NCI-H1417 (cell line): ENCODE measurements at regions not wholly inside any gene's neighbourhood (a gene's known extent, or its start where the extent isn't known, plus 50 kb on each side); places are given as distances from the start of the nearest gene placed in this dataset.

Experiments used
- DNase-seq, 3 experiments: peaks; one replicate each; lab custom pipeline; 2025; lab: John Stamatoyannopoulos, UW

DNA sequence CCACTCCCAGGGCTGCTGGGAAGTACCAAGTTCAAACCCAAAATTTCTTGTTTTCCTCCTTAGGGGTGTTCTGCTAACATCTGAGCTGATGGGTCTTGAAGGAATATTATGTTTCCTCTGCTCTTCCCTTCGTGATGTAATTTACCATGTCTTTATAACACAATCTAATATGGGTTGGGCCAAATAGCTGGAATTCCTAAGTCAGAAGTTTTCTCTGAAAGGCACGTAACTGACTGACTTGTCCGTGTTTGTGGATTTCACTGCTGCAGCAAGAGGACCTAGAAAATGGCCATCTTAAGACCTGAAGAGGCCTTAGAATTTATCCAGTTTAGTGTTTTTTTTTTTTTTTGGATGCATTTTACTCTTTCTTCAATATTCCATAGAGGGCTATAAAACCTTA lies 256.7 kb downstream of the DCDC2C start:
- no peak for DNase-seq

- no peak for DNase-seq
These were observed 259.3 kb downstream of the DCDC2C start for GRCh38 chr2:3962719-3963118.

DNA sequence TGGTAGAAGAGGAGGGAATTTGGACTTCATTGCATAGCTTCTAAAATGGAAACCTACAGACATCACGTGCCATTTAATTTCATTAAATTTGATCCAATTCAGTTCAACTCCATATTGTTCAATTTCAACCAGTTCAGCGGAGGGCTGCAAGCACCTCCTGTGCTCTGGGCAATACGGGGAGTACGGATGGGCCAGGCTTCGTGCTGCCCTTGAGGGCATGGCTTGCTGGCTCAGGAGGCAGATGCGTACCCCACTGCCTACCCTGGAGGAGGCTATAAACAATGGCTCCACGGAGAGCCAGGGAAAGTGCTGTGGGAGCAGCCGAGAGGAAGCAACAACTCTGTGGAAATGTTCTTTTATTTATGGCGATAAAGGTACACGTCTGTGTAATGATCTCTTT lies 261.8 kb downstream of the DCDC2C start:
- DNase-seq: no peak

DNA sequence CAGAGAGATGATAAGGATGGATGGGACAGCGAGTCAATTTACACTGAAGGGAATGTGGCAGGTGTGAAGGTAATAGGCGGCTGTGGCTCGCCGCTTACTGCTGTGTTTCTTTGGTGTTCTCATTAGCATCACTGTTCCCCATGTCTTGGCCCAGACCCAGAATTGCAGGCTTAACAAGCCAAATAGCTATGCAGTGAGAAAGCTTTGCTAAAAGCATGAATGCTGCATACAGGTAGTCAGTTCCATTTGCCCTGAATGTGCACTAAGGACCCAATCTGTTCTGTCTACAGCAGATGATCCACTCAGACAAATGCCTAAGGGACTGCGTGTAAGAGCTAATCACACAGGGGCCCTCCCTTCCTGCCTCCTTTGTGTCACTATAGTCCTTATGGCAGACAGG lies 262.6 kb downstream of the DCDC2C start:
- no peak for DNase-seq

GRCh38 chr2:3966470-3966869 lies 263.1 kb downstream of the DCDC2C start:
- DNase-seq: no peak

DNA sequence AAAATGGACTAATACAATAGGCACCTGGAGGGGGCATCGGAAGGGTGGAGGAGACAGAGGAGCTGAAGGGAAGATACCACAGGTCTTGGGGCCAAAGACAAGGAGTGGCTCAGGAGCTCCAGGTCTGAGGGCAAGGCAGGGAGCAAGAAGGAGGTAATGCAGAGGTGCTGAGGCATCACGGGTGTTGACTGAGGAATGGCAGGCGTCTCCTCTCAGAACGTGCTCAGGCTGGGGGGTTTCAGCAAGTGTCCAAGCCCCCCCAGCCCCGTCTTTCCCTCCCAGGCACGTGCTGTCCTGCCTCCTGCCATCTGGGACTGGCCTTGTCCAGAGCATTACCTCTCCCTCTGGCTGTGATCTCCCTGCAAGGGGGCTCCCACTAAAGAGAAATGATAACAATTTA lies 265.4 kb downstream of the DCDC2C start:
- no peak for DNase-seq

DNA sequence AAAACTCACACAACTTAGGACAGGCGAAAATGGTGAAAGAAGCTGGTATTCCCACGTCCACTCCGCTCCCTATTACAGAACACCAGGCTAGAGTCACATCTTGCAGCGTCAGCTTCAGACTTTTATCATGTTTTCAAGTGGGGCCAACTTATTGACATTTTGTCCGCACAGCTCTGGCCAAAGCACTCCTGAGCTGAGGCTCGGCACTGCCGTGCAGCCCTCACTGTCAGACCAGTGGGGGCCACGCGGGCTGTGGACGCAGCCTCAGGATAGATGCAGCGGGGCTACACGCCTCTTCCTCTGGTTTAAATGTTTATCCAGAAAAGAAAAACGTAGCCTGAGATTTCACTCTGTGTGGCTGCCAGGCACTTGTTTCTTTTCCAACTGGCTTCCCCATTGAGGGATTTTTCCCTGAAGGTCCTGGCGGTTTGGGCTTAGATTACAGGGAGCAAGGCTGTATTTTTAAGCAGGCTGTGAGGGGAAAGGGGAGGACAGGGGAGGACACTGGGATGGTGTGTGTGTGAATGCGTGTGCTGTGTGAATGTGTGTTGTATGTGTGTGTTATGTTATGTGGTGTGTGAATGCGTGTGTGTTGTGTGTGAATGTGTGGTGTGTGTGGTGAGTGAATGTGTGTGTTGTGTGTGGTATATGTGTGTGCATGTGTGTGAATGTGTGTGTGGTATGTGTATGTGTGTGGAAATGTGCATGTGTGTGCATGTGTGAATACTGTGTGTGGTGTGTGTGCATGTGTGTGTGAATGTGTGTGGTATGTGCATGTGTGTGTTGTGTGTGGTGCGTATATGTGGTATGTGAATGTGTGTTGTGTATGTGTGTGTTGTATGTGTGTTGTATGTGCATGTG lies 267.6 kb downstream of the DCDC2C start:
- DNase-seq: peak in 1 of 3 experiments; percentile 5

GRCh38 chr2:3971652-3972192 lies 268.3 kb downstream of the DCDC2C start:
- DNase-seq: no peak

DNA sequence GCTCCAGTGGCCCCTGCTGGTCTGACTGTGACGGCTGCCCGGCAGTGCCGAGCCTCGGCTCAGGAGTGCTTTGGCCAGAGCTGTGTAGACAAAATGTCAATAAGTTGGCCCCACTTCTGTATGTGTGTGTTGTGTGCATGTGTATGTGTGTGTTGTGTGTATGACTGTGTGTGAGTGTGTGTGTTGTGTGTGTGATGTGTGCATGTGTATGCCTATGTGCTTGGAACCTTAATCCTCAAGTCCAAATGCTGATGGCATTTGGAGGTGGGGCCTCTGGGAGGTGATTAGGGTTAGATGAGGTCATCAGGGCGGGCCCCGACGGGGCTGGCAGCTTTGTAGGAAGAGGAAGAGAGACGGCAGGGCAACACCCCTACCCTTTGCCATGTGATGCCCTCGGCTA lies 269.0 kb downstream of the DCDC2C start:
- DNase-seq: no peak

DNA sequence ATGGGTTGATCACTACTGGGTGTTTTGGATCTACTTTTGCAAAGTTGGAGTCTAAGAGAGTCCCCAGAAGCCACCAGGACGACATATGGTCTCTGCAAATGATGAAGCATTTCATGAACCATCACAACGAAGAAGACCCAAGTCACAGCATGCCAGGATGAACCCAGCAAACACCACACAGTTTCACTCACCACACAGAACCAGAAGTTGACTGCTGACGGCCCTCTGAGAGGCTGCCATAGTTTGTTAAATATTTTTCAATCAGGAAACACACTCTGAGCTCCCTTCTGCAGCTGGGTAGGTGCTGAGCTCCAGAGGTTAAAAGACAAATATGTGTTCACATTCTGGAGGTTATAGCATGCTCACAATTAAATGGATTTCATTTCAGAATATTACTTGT lies 271.4 kb downstream of the DCDC2C start:
- DNase-seq: no peak

DNA sequence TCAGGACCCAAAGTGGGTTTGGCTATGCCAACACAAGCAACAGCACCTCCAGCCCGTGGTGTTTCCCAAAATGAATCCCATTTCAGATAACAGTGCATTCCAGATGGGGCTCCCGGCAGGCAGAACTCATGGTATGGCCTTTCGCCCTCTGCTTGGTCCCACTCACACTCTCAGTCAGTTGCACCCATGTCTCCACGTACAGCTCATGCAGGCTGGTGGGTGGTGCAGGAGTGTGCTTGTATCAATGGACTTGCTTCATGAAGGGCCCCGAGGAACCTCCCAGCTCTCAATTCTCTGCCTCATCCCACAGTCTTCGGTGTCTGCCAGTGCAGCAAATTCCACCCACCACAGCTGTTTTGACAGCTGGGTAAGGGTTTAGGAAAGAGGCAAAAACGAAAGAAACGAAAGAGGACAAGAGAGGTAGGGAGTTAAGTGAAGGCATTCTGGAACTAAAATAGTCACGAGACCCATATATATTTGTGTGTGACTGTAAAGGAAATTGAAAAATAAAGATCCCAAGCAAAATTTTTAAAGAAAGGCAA lies 278.1 kb downstream of the DCDC2C start:
- no peak for DNase-seq

- no peak for DNase-seq
These were observed 278.8 kb downstream of the DCDC2C start for GRCh38 chr2:3982160-3982559.

DNA sequence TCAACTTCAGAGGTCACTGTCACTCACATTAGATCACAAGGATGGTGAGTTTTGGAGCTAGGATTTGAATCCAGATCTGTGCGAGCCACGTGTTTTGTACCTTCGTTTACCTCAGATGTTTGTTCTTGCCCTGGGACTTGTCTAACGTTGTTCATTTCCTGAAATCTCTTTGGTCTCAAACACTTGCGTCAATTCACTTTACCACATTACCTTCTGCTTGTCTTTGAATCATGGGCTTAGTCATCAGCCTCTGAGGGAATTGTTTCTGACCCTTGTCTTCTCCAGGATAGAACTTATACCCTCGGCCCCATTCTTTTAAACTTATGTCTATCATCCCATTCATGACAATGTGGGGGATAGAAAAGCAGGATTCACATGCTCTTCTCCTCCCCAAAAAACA lies 282.7 kb downstream of the DCDC2C start:
- DNase-seq: no peak

- no peak for DNase-seq
These were observed 283.3 kb downstream of the DCDC2C start for GRCh38 chr2:3986530-3987258.

- no peak for DNase-seq
These were observed 299.5 kb downstream of the DCDC2C start for GRCh38 chr2:4002841-4003403.

DNA sequence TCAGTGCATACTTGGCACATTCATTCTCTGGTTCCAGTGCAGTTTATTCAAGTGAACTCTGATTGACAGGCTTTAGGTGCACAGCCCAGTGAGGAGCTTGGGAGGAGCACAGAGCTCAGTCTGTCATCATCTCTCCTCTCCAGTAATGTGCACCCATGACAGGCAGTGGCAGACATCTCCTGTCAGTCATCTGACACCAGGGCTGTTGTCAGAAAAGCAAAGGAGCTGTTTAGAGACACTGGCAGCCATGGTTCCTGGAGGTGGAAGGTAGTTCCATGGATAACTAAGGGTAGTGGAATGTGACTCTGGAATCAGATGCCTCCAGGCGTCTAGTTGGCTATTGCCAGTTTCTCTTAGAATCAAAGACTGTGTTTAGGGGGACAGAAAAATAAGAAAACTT lies 308.8 kb downstream of the DCDC2C start:
- no peak for DNase-seq

DNA sequence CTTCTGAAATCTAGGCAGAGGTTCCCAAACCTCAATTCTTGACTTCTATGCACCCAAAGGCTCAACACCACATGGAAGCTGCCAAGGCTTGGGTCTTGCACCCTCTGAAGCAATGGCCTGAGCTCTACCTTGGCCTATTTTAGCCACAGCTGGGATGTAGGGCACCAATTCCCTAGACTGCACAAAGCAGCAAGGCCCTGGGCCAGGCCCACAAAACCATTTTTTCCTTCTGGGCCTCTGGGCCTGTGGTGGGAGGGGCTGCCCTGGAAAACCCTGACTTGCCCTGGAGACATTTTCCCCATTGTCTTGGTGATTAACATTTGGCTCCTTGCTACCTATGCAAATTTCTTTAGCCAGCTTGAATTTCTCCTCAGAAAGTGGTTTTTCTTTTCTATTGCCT lies 315.2 kb downstream of the DCDC2C start:
- no peak for DNase-seq

DNA sequence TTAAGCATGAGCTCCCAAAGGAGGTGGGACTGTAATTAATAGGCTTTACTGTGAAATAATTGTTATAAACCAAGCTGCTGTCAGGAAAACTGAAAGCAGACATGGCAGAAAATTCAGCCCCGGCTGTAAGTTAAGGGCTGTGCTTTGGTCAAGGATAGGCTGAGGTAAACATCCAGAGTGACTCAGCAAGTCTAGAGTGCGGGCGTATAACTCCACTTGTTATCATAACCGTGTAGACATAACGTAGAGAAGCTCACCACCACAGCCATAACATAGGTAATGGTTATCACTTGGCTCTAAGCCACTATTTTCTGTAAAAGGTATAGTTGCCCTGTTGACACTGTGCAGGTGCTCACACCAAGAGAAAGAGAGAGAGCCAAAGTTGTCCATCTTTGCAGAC lies 316.8 kb downstream of the DCDC2C start:
- DNase-seq: peak; percentile 66 to 83 (median 73)

- no peak for DNase-seq
These were observed 317.3 kb downstream of the DCDC2C start for GRCh38 chr2:4020649-4021048.

DNA sequence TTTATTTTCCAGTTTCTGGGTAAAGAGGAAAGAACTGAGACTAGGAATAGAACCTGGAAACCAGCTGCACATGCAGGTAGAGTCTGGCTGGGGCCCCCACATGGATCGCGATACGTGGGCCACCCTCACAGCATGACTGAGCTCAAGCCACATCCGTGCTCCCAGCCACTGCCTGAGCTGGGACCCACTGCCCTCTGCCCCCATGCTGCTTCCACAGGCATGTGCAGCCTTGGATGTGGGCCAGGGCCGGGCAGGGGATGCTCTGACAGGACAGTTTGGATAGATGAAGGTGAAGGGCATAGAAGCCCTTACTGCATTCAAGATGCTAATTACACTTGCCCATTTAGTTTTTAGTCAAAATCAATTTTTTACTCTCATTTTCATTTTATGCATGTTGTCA lies 321.2 kb downstream of the DCDC2C start:
- no peak for DNase-seq

GRCh38 chr2:4029081-4029480 lies 325.7 kb downstream of the DCDC2C start:
- no peak for DNase-seq

- DNase-seq: no peak
These were observed 336.5 kb downstream of the DCDC2C start for GRCh38 chr2:4039896-4040295.
